ENCODE measurements at regions not wholly inside any gene's neighbourhood (a gene's known extent, or its start where the extent isn't known, plus 50 kb on each side); places are given as distances from the start of the nearest gene placed in this dataset.

- TF ChIP-seq ESRRA (CRISPR knock-in tag; IDR thresholded peaks at IDR 0.05; ENCODE audit: low read depth) (no peak), HIVEP1 (CRISPR knock-in tag; IDR thresholded peaks at IDR 0.05) (no peak), DPF2 (CRISPR knock-in tag; IDR thresholded peaks at IDR 0.05; ENCODE audit: borderline replicate concordance, low read depth) (no peak), HDAC1 (CRISPR knock-in tag; IDR thresholded peaks at IDR 0.05) (no peak), FOXM1 (CRISPR knock-in tag; IDR thresholded peaks at IDR 0.05) (no peak), USF2 (IDR thresholded peaks at IDR 0.05; ENCODE audit: low read depth, low read length) (no peak), USF2 (CRISPR knock-in tag; IDR thresholded peaks at IDR 0.05; ENCODE audit: borderline replicate concordance) (no peak), FOXJ3 (CRISPR knock-in tag; IDR thresholded peaks at IDR 0.05; ENCODE audit: borderline replicate concordance) (no peak), ZNF792 (CRISPR knock-in tag; IDR thresholded peaks at IDR 0.05) (no peak), ARHGAP35 (CRISPR knock-in tag; IDR thresholded peaks at IDR 0.05; ENCODE audit: borderline replicate concordance) (no peak), DRAP1 (CRISPR knock-in tag; IDR thresholded peaks at IDR 0.05) (no peak), JUND (CRISPR knock-in tag; IDR thresholded peaks at IDR 0.05) (no peak), TBP (CRISPR knock-in tag; IDR thresholded peaks at IDR 0.05) (no peak)
These were observed 254.6 kb upstream of the PRDM1 start for GRCh38 chr6:105831311-105832097.
